GM18517 (cell line): ENCODE measurements at regions not wholly inside any gene's neighbourhood (a gene's known extent, or its start where the extent isn't known, plus 50 kb on each side); places are given as distances from the start of the nearest gene placed in this dataset.
"Not testable (repeated sequence)": the region's sequence is repeated elsewhere in the genome, so short reads cannot be mapped to it uniquely, and the experiment has no call there.

ENCODE experiments used
- ATAC-seq: cut with Tn5 transposase; IDR thresholded peaks from one replicate; pipeline ENCODE4 v1.9.1; 2021; ENCODE audit warnings: mild to moderate bottlenecking, moderate library complexity; ENCODE audit not compliant: unreplicated experiment

DNA sequence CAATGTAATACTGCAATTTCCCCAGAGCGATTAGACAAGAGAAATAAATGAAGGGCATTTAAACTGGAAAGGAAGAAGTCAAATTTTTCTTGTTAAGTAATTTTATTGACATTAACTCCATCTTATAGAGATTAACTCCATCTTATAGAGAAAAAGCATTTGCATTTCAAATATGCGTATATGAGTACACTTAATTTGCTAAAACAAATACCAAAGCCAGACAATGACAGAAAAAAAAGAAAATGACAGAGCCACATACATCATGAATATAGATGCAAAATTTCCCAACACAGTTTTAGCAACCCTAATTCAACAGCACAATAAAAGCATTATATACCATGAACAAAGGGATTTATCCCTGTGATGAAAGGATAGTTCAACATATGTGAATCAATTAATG, 1293.1 kb upstream of the EYS start:
- ATAC-seq: no peak

DNA sequence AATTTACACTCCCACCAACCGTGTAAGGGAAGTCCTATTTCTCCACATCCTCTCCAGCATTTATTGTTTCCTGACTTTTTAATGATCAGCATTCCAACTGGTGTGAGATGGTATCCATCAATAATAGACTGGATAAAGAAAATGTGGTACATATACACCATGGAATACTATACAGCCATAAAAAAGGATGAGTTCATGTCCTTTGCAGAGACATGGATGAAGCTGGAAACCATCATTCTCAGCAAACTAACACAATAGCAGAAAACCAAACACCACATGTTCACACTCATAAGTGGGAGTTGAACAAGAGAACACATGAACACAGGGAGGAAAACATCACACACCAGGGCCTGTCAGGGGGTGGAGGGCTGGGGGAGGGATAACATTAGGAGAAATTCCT, 1290.6 kb upstream of the EYS start:
- not testable (repeated sequence) for ATAC-seq

DNA sequence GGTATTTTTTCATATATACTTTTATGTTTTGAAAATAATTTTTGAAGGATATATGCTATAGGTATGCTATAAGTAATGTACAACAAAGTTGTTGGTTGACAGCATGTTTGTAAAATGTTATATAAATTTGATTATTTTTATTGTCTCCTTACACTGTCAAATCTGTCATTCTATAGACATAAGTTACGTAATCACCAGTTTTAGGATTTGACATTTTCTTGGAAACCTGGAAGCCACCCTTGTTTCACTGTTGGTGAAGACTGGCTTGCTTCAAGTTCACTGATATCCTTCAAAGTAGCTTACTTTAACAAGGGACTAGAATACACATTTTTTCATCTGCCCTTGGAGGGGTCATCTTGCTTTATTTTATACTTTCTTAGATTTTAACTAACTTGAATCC, 1288.6 kb upstream of the EYS start:
- no peak for ATAC-seq

DNA sequence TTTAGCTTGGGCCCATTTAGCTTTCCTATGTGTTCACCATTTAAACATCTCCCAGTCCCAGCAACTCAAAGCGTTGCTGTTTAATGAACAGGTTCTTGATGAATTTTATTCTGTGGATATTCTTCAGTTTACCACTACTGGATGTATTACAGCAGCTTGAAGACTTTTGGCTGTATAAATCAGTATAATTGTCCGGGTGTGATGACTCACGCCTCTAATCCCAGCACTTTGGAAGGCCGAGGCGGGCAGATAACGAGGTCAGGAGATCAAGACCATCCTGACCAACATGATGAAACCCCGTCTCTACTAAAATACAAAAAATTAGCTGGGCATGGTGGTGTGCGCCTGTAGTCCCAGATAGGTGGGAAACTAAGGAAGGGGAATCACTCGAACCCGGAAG, 1286.7 kb upstream of the EYS start:
- ATAC-seq: not testable (repeated sequence)

DNA sequence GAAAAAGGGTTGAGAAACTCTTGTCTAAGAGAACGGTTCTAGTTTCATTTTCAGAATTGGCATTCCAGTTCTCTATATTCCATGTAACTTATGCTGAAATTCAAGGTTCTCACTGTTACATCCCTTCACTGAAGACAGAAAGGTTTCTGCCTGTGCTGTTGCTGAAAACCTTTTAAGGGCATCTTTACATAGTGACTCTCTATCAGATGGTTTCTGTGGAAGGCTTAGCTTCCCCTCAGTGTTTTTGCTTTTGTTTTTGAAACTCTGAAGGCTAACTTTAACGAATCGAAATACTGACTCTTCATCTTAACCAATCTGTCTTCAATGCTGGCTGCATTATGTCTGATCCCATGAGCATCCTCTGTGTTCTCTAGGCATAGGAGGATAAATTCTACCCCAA, 1286.2 kb upstream of the EYS start:
- no peak for ATAC-seq

DNA sequence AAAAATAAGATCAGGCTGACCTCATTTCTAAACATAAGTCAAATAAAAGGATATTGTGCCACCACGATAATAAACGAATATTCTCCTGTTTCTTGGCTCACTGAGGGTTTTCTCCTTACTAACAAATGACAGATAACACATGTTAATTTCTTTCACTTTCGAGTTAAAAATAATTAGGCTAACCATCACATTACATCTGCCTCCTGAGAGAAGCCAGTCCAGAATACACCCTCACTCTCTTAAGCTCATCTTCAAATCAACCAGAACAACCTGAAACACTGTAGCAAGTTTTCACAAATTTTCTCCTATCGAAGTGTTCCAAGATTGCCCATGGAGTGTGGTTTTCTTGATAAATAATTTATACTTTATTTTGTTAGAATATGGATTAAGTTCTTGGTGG, 1285.6 kb upstream of the EYS start:
- no peak for ATAC-seq

DNA sequence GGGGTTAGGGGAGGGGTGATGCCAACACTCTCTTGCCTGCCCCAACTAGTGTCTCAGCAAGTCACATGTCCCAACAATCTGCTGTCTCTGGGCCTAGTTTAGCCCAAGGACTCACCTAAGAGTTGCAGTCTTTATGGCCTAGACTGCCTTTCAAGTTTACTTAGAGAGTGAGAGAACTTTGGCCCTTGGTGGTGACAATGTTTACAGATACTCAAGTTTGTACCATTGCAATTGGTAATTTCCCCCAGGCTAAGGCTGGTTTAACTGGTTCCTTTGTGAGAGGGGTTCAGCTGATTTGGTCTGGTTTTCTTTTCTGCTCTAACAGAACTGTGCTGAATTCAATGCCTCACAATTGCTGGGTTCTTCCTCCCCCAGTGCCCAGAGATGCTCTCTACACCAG, 1279.9 kb upstream of the EYS start:
- ATAC-seq: no peak

DNA sequence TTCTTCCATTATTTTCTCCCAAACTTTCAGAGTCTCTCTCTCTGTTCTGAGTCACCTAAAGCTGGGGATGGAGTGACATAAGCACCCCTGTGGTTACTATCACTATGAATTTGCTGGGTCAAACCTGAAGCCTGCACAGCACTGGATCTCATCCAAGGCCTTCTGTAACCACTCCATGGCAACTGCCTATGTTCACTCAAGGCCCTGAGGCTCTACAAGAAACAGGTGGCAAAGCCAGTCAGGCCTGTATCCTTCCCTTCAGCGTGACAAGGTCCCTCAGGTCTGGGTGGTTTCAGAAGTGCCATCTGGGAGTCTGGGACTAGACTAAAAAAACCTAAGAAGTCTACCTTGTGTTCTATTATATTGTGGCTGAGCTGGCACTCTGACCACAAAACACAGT, 1278.8 kb upstream of the EYS start:
- ATAC-seq: no peak

DNA sequence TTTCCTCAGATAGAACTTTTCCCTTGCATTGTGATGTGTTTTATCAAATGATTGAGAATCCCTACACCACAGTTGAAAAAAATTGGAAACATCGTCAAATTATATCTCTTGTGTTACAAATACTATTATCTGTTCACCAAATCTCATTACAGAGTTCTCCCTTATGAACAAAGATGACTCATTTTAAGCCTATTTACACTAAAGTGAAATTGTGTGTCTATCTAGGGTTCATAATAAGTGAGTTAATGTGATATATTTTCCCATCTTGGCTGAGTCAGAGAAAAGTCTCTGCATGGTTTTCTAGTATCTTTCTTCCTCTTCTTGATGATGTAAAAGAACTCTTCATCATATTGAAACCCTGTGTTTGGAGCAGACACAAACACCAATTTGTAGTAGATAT, 1263.3 kb upstream of the EYS start:
- ATAC-seq: no peak

DNA sequence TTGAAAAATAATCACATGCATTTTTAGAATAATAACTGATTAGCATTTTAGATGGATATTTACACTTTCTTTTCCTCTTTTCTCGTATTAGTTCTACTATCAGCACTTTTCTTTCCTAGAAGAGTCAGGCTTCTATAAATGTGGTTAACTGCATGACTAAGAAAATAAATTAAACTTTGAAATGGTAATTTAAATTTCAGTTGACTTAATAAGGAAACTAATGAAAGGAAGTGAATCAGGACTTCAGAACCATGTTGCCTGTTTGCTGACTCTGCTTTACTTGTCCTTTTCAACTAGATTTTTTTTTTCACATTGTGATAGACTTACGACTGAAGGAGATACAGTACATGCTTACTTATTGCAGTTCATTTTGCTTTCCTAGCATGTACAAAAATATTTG, 1258.2 kb upstream of the EYS start:
- no peak for ATAC-seq

DNA sequence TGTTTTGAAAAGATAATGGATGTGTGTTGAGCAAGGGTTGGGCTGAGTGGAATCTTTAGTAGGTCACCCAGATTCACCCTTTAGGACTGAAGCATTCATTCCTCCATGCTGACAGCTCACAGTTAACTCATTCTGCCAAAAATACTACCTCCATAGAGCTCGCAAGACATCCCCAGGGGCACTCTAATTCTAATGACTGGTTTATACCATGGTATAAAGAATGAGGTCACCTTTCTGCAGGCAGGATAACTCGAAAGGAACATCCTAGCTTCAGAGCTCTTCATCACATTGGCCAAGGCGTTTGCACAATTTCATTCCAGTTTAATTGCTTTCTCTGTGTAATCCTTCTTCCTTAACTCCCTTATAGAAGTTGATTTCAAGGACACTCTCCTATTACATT, 1257.2 kb upstream of the EYS start:
- ATAC-seq: no peak

DNA sequence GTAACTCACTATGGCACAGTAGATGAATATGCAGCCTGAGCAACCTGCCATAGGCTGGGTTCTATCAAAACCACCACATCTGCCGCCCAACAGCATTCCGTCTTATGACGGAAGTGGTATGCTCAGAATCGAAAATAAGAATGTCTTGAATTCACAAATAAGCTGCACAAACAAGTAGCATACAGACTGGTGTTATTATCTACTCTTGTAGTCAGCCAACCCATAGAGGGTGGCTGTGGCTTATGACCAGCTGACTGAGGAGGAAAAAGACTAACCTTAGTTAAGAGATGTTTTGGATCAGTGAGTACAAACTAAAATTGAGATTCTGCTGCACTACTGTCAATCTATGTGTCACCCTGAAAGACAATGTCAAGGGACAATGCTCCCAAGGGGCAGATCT, 1255.1 kb upstream of the EYS start:
- ATAC-seq: no peak

DNA sequence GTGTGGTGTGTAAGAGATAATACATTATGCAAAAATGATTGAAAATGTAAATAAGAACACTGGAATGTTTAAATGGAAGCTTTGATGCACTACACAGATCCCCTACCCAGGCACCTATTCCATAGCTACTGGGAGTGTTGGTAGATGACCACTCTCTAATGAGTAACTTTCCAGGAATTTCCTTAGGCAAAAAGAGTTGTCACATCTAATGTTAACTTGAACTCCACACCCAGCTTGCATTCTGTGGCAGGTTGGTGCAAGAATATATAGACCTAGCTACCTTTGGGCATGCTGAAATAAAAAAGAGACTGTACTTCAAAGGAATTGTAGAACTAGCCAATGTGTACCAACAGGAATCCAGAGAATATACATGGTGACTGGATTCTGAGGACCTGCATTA, 1254.2 kb upstream of the EYS start:
- ATAC-seq: no peak

DNA sequence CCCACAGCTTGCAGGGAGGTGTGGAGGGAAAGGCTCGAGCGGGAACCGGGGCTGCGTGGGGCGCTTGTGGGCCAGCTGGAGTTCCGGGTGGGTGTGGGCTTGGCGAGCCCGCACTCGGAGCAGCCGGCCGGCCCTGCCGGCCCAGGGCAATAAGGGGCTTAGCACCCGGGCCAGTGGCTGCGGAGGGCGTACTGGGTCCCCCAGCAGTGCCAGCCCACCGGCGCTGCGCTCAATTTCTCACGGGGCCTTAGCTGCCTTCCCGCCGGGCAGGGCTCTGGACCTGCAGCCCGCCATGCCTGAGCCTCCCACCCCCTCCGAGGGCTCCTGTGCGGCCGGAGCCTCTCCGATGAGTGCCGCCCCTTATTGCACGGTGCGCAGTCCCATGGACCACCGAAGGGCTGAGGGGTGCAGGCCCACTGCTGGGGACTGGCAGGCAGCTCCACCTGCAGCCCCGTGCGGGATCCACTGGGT, 1242.2 kb upstream of the EYS start:
- no peak for ATAC-seq

DNA sequence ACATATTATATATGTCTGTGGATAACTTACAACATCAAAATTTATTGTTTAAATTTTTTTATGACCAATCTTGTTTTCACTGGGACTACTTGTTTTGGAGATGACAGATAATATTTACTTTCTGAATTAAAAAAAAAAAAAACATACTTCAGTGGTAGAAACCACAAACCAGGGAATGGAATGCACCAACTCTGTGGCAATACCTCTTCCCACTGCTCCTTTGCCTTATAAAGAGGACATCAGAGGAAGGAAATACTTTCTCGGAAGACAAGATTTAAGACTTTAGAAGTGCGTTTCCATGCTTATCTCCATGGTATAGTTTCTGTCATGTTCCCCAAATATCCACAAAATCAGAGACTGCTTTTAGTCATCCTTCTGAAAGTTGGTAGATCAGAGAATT, 1241.1 kb upstream of the EYS start:
- ATAC-seq: no peak

DNA sequence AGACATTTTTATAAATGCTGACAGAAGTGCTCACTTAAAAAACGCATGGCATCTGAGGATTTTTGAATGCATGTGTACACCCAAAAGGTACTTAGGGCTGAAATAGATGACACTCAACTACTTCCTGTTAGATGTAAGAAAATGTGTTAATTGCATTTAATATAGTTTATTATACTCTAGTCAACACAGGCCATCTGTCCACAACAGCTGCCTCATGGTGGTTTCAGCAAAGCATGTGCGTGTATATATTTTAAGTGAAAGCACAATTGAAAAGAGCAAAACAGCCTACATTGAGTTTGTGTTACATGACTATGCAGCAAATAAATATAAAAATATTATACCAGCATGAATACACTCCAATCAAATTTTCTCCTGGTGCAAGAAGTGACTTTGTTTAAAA, 1233.0 kb upstream of the EYS start:
- ATAC-seq: no peak

DNA sequence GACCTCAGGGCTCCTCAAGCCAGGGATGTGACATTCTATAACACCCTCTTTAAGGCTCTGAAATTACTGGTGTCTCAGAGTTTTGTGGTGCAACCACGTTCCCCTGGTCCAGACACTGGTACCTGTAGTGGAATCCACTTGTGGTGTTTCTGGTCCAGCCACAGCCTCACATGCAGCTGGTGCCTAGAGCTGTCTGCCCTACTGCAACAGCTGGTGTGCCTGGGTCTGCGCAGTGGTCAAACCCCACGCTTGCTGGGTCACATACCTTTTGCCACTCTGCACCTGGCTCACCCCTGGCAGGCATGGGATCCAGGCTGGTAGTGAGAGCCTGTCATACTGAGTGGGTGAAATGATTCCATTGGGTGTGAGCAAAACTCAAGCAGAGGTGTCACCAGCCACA, 1230.2 kb upstream of the EYS start:
- no peak for ATAC-seq

DNA sequence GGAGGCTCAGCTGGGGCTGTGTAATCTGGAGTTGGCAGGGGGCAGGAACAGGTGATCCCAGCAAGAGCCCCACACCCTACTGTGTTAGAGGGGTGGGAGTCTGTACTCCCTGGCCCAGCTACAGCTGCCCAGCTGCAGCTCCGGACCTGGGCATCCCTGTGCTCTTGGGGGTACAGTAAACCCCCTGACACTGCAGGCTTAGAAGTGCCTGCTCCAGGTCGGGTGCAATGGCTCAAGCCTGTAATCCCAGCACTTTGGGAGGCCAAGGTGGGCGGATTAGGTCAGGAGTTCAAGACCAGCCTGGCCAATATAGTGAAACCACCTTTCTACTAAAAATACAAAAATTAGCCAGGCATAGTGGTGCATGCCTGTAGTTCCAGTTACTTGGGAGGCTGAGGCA, 1228.6 kb upstream of the EYS start:
- no peak for ATAC-seq

DNA sequence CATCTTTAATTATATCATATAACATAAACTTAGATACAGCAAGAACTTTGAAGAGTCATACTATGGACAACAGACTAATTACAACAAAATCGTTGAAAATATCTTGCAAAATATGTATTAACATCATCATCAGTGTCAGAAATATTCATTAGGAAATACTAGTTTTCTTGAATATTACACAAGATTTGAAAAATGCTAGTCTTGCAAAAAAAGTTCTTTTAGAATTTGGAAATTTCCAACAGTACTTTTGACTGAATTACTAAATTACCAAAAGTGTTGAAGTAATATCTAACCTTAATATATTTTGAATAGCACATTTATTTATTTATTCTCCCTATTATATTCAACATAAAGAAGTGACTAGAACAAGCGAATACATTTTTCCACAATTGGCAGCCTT, 1224.8 kb upstream of the EYS start:
- ATAC-seq: no peak

DNA sequence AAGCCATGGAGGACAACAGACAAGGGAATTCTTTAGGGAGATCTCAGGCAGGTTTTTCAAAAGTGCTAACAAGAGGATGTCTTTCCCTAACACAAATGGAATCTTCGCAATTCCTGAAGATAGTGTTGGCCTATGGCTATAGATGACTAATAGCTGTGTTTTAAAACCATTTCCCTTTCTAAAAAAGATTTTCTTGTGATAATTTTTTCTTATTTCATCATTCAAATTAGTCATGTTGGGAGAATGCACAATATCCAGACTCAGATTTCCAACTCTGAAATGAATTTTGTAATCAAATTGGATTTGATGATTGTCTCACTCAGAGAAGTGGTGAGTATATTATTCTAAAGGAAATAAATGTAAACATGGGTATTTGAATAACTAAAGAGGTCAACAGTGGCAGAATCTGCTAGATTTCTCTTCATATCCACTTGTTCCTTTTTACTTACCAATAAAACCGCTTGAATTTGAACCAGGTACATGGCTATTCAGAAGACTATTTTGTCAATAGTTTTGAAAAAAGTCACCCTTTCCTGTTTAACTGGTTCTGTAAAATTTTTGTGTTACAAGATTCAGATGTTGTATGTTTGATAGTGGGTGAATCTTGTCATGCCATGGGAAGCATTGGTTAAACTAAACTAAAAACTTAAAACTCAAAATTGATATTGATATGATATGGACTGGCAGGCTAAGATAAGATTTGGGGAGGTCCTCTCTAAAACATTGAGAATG, 1223.7 kb upstream of the EYS start:
- ATAC-seq: no peak

DNA sequence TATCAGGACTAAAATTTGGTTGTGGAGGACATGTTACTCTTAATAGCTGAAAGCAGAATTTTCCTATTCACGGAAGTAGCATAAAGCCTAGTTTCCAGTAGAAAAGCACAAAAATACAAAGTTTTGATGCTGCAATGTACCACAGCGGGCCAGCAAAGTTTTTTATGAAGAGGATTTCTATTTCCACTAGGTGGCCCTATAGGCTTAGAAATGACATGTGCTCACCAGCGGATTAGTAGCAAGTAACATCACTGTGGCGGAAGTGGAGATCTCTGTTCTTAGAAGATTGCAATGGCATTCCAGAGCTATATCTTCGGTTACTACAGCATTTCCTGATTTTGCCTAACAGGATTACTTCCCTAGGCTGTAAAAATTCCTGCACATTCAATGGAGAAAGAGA, 1219.0 kb upstream of the EYS start:
- no peak for ATAC-seq

DNA sequence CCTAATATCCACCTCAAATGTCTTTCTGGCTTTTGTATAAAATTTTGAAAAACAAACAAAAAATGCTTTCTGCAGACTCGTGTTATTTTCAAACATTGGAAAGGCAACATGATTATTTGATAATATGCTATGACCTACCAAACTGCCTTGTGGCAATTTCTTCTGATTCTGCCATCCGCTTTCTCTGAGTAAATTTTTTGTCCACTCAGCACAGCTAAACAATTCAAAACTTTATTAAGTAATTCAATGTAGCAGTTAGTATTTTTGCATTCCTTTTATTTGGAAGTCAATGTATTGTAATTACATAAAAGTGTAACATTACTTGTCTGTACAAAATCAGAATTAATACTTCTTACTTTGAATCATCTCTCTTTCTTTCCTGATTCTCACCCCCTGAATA, 1206.6 kb upstream of the EYS start:
- no peak for ATAC-seq

DNA sequence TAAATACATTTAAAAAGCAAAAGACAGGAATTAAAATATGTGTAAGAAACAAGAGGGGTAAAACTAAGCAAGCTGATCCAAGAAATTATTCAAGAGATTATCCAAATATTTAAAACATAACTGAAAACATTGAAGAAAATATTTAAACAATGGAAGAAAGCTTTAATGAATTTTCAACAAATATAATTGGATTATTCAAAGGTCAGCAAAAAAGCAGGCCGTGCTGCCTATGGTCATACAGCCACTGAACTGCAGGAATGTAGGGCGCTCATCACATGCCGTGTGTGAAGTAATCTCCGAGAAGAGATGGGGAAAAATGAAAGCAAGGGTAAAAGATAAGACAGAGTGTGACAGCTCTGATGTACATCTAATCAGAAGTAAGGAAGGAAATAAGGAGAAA, 1195.4 kb upstream of the EYS start:
- no peak for ATAC-seq
